ENCODE measurements at regions not wholly inside any gene's neighbourhood (a gene's known extent, or its start where the extent isn't known, plus 50 kb on each side); places are given as distances from the start of the nearest gene placed in this dataset.

- no peak for TF ChIP-seq ZNF274 (IDR thresholded peaks at IDR 0.05; ENCODE audit: insufficient read depth, insufficient read length)
- TF ChIP-seq ZBED1 (IDR thresholded peaks at IDR 0.05; ENCODE audit: borderline replicate concordance) = no peak
- TF ChIP-seq RCOR1 (conservative IDR thresholded peaks at IDR 0.05; ENCODE audit: low read depth, low read length) = no peak
- TF ChIP-seq TBL1XR1 (IDR thresholded peaks at IDR 0.05; ENCODE audit: low read depth, low read length) = no peak
These were observed 112.1 kb downstream of the ACAA2 start for GRCh38 chr18:49701190-49701589.

Measured in GM12878 (cell line).